Effector memory CD4-positive, alpha-beta T cell (primary cell): ENCODE measurements at regions not wholly inside any gene's neighbourhood (a gene's known extent, or its start where the extent isn't known, plus 50 kb on each side); places are given as distances from the start of the nearest gene placed in this dataset.

Experiments
- DNase-seq, 3 donors: peaks; one replicate each; pipeline ENCODE4 v3.0.0-alpha.2; 2020
- H3K27ac ChIP-seq: 2 replicates; pipeline ENCODE4 v1.7.0; 2013; ENCODE audit warnings: mild to moderate bottlenecking, low read length, moderate library complexity; ENCODE audit not compliant: insufficient read depth, poor library complexity, severe bottlenecking
- H3K27me3 ChIP-seq: replicated peaks from 2 replicates; pipeline ENCODE4 v1.7.0; 2013; ENCODE audit warnings: mild to moderate bottlenecking, low read length; ENCODE audit not compliant: insufficient read depth, control insufficient read depth, poor library complexity, severe bottlenecking
- H3K36me3 ChIP-seq: 2 replicates; pipeline ENCODE4 v1.7.0; 2013; ENCODE audit warnings: mild to moderate bottlenecking, low read length, moderate library complexity; ENCODE audit not compliant: control insufficient read depth, insufficient read depth
- H3K4me1 ChIP-seq: 2 replicates; pipeline ENCODE4 v1.7.0; 2013; ENCODE audit warnings: low read length, mild to moderate bottlenecking; ENCODE audit not compliant: control insufficient read depth, insufficient read depth, poor library complexity, severe bottlenecking
- H3K4me3 ChIP-seq: 2 replicates; pipeline ENCODE4 v1.7.0; 2013; ENCODE audit warnings: low read length, low read depth, mild to moderate bottlenecking; ENCODE audit not compliant: insufficient read depth, poor library complexity, severe bottlenecking
- H3K9me3 ChIP-seq: 2 replicates; pipeline ENCODE4 v1.7.0; 2013; ENCODE audit warnings: mild to moderate bottlenecking, low read length, moderate library complexity; ENCODE audit not compliant: control insufficient read depth

DNA sequence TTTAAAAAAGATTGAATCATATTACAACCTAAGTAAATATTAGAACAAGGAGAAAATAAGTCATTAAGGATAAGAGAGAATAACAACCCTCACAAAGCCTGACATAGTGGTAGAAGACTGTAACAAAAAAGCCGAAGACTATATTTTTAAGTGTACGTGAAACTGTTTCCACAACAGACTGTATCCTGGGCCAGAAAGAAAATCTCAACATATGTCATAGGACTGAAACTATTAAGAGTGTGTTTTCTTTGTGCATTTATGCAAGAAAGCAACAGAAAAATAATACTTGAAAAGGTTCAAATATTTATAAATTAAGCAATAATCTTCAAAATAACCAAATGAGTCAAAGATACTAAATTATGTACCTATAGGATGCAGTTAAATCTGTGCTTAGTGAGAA lies 309.8 kb downstream of the CASP12 start:
- DNase-seq: no peak
- Histone ChIP-seq H3K27me3 (no peaks in the 10 kb centered on the region), H3K4me3 (no peak overlapping the region), H3K9me3 (no peaks in the 10 kb centered on the region), H3K27ac (no peak overlapping the region), H3K36me3 (no peaks in the 10 kb centered on the region), H3K4me1 (no peaks in the 10 kb centered on the region)

DNA sequence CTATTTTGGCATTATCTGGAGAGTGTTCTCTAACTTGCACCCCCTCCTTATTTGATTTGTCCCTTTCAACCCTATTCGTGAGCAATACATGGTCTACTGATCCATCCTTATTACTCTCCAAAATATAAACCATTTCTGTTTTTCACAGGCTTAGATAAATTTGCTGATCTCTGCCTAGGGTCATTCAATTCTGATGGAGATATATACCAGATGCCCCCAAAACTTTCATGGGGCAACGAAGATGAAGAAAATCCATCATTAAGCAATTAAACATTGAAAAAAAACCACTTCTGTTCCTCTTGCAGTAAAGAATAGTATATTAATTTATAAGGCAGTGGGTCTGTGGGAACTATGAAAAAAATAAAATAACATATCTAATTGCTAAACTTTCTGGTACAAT lies 313.4 kb downstream of the CASP12 start:
- Histone ChIP-seq H3K4me1 (no peaks in the 10 kb centered on the region), H3K27me3 (no peaks in the 10 kb centered on the region), H3K27ac (no peak overlapping the region), H3K4me3 (no peak overlapping the region), H3K36me3 (no peaks in the 10 kb centered on the region), H3K9me3 (no peaks in the 10 kb centered on the region)
- no peak for DNase-seq

DNA sequence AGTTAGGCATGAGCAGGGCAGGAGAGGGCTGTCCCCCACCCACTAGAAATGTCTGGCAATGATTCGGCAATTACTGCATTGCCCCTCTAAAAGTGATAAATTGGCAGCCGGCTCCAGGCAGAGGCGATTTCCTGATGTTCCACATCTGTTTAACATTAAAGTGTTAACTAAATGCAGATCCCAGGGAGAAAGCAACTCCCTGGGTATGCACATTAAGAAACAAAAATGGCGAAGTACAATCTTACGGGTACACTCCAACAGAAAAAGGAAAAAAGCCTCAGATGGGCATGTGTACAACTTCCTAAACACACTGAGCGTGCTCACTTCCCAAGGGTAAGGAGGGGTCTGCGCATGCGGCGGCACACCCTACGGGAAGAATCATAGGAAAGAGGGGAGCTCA lies 314.4 kb downstream of the CASP12 start:
- no peak overlapping the region for H3K27ac ChIP-seq
- DNase-seq: no peak
- no peaks in the 10 kb centered on the region for H3K27me3 ChIP-seq
- H3K4me1 ChIP-seq: no peaks in the 10 kb centered on the region
- H3K9me3 ChIP-seq: no peaks in the 10 kb centered on the region
- H3K36me3 ChIP-seq: no peaks in the 10 kb centered on the region
- no peak overlapping the region for H3K4me3 ChIP-seq

DNA sequence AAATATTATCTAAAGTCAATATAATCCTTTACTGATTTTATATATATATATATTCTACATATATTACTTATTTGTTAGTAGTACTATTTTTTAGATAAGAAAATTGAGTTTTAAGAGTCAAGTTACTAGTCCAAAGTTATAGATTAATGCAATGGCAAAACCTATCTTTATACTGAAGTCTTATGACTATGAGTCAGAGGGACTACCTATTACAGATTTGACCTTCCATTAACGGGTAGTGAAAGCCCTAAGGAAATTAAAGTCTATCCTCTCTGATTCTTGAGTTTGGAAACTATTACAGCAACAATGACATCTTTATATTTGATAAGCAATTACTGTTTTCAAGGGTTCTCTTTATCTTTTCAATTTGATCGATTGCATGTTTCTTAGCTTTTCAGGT lies 315.8 kb downstream of the CASP12 start:
- DNase-seq: no peak
- no peak overlapping the region for H3K27ac ChIP-seq
- H3K9me3 ChIP-seq: no peaks in the 10 kb centered on the region
- H3K4me3 ChIP-seq: no peak overlapping the region
- H3K27me3 ChIP-seq: no peaks in the 10 kb centered on the region
- no peaks in the 10 kb centered on the region for H3K36me3 ChIP-seq
- no peaks in the 10 kb centered on the region for H3K4me1 ChIP-seq

DNA sequence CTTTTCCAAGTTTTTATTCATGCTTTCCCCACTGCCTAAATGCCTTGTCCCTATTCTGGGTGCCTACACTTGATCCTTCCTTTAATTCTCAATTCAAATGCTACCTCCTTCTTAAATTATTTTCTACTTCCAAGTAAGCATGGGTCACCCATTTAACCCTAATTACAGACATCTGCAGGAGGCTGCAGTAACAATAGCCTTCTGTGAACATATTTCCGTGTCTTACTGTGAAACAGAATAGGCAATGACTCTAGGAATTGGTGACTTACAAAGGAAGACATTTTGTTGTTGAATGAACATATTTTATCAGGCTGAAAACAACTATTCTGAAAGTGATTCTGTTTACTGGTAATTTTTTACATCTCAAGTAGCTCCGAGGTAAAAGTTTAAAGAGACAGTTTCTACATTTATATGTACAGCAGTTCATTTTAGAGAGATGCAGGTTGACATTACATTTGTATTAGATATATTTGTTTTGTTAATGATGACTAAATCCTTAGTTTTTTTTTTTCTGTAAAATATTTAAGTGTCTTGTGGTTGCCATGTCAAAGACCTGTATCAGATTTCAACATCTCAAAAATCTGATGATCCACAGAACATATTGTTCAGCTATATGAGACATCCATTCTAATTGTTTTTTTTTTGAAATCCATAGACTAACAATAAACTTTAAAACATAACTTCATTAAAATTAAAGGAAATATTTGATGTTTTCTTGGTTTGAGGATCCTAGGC lies 316.8 kb downstream of the CASP12 start:
- DNase-seq: no peak
- Histone ChIP-seq H3K4me1 (no peaks in the 10 kb centered on the region), H3K27ac (no peak overlapping the region), H3K9me3 (no peaks in the 10 kb centered on the region), H3K36me3 (no peaks in the 10 kb centered on the region), H3K27me3 (no peaks in the 10 kb centered on the region), H3K4me3 (no peak overlapping the region)

DNA sequence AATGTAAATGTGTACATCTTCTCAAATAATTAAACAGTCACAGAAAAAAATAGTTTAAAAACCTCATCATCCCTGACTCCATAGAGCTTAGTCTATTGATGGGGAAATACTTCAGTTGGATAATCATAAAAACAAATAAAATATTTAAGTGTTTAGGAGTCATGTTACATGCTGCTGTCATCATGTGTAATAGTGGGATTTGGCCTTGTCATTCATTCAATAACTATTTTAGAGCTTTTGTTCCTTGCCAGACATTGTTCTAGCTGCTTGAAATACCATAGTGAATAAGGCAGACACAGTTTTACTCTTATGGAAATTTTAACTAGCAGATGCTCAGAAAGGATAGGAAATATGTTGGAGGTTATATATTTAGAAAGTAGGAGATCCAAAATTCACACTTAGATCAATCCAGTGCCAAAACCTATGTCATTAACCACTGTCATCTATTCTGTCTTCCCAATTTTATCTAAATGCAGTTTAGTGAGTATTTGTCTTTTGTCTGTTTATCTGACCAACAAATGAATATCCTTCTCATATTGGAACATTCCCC lies 324.7 kb downstream of the CASP12 start:
- Histone ChIP-seq H3K9me3 (no peaks in the 10 kb centered on the region), H3K4me1 (no peaks in the 10 kb centered on the region), H3K27ac (no peak overlapping the region), H3K27me3 (no peaks in the 10 kb centered on the region), H3K4me3 (no peak overlapping the region), H3K36me3 (no peaks in the 10 kb centered on the region)
- no peak for DNase-seq

DNA sequence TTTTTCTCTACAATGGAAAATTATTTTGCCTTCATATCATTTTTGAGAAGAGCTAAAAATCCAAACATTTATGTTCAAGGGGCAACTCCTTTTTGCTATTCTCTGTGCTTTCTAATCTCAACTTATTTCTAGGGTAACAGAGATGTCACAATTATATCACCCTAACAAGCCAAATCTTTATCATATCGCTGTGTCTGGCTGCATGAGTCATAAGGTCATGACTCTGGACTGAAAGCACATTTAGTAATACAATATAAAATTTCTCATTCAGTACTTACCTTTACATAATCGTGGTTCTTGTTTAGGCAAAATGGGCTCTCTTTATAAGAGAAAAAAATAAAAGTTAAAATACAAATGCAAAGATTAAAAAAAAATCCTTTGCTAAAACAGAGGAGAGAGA lies 326.0 kb downstream of the CASP12 start:
- H3K4me3 ChIP-seq: no peak overlapping the region
- no peaks in the 10 kb centered on the region for H3K9me3 ChIP-seq
- no peaks in the 10 kb centered on the region for H3K27me3 ChIP-seq
- no peak overlapping the region for H3K27ac ChIP-seq
- no peaks in the 10 kb centered on the region for H3K4me1 ChIP-seq
- DNase-seq: no peak
- H3K36me3 ChIP-seq: no peaks in the 10 kb centered on the region

DNA sequence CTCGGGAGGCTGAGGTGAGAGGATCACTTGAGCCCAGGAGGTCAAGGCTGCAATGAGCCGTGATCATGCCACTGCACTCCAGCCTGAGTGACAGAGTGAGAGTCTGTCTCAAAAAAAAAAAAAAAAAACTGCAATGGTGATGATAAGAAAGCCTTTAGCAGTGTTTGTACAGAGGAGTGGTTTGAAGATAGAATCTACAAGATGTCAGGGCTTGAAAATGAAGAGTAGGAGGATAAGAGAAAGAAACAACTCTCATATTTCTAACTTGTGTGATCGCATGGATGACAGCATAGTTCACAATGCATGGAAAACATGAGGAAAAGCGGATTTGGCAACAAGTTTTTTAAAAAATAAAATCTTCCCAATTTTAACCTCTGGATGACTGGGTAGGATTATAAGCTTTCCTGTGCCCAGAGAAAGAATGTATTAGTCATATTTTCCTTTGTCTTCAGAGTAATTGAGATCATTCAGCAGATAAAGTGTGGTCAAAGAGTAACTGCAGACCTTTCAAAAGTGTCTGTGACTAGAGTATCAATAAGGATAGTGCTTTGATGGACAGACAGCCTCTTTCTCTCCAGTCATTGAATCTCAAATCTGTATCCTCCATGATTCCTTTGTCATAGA lies 328.1 kb downstream of the CASP12 start:
- H3K27ac ChIP-seq: no peak overlapping the region
- no peaks in the 10 kb centered on the region for H3K9me3 ChIP-seq
- no peak for DNase-seq
- no peaks in the 10 kb centered on the region for H3K36me3 ChIP-seq
- H3K27me3 ChIP-seq: no peaks in the 10 kb centered on the region
- no peaks in the 10 kb centered on the region for H3K4me1 ChIP-seq
- no peak overlapping the region for H3K4me3 ChIP-seq

DNA sequence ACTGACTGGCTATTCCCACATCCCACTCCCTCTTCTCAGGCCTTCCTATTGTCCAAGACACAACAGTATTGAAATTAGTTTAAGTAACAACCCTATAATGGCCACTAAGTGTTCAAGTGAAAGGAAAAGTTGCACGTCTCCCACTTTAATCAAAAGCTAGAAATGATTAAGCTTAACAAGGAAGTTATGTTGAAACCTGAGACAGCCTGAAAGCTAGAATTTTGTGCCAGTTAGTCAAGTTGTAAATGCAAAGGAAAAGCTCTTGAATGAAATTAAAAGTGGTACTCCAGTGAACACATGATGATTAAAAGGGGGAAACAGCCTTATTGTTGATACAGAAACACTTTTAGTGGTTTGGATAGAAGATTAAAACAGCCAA lies 332.7 kb downstream of the CASP12 start:
- Histone ChIP-seq H3K9me3 (no peaks in the 10 kb centered on the region), H3K36me3 (no peaks in the 10 kb centered on the region), H3K4me3 (no peak overlapping the region), H3K27ac (no peak overlapping the region), H3K27me3 (no peaks in the 10 kb centered on the region), H3K4me1 (no peaks in the 10 kb centered on the region)
- no peak for DNase-seq

DNA sequence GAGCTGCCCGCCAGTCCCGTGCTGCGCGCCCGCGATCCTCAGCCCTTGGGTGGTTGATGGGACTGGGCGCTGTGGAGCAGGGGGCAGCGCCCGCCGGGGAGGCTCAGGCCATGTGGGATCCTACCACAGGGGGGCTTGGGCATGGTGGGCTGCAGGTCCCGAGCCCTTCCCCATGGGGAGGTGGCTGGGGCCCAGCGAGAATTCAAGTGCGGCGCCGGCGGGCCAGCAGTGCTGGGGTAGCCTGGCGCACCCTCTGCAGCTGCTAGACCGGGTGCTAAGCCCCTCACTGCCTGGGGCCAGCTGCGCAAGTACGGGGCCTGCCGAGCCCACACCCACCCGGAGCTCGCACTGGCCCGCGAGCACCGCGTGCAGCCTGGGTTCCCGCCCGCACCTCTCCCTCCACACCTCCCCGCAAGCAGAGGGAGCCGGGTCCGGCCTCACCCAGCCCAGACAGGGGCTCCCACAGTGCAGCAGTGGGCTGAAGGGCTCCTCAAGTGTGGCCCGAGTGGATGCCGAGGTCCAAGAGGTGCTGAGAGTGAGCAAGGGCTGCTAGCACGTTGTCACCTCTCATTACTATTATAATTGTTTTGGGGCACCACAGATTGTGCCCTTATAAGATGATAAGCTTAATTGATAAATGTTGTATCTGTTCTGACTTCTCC lies 333.2 kb downstream of the CASP12 start:
- no peak for DNase-seq
- Histone ChIP-seq H3K27ac (no peak overlapping the region), H3K4me1 (no peaks in the 10 kb centered on the region), H3K9me3 (no peaks in the 10 kb centered on the region), H3K4me3 (no peak overlapping the region), H3K36me3 (no peaks in the 10 kb centered on the region), H3K27me3 (no peaks in the 10 kb centered on the region)
